Panc1 (cell line): ENCODE measurements at regions not wholly inside any gene's neighbourhood (a gene's known extent, or its start where the extent isn't known, plus 50 kb on each side); places are given as distances from the start of the nearest gene placed in this dataset.

Experiments used
- ATAC-seq: fragments of 200-7000 bp; cut with Tn5 transposase; 2 replicates; pipeline ENCODE4 v1.9.1; 2020; ENCODE audit warnings: mild to moderate bottlenecking, moderate library complexity
- BruUV-seq: library from RNA; stranded (reverse); fragments of 400-500 nt; replicated peaks from 2 replicates; lab custom pipeline; 2021; lab: Mats Ljungman, UMichigan
- CTCF ChIA-PET: fragments of 300-600 bp; sonication (Branson Sonifier 250); formaldehyde crosslinking; loops from one replicate; lab custom pipeline; 2022; ENCODE audit warnings: antibody characterized with exemption; lab: Charles Lee
- POLR2A ChIA-PET: fragments of 300-600 bp; sonication (Branson Sonifier 250); formaldehyde crosslinking; loops from one replicate; lab custom pipeline; 2022; ENCODE audit warnings: antibody characterized with exemption; lab: Charles Lee
- DNase-seq: peaks from one replicate; pipeline ENCODE4 v3.0.0-alpha.2; 2010; ENCODE audit warnings: low read depth, low spot score
- H3K27ac ChIP-seq: 2 replicates; pipeline ENCODE4 v1.5.1; 2011; ENCODE audit warnings: mild to moderate bottlenecking, low read length, inconsistent platforms
- H3K27me3 ChIP-seq: fragments of 200-500 bp; sonication (Bioruptor generic); 2 replicates; pipeline ENCODE4 v1.6.0; 2014; ENCODE audit warnings: low read length, inconsistent platforms; ENCODE audit not compliant: control insufficient read depth, insufficient read depth
- H3K36me3 ChIP-seq: fragments of 200-500 bp; sonication (Bioruptor generic); 2 replicates; pipeline ENCODE4 v1.5.1; 2014; ENCODE audit warnings: inconsistent platforms, mild to moderate bottlenecking, low read length, moderate library complexity; ENCODE audit not compliant: control insufficient read depth, insufficient read depth
- H3K4me1 ChIP-seq: 2 replicates; pipeline ENCODE4 v1.5.1; 2011; ENCODE audit warnings: inconsistent platforms, mild to moderate bottlenecking, low read length, moderate library complexity; ENCODE audit not compliant: control insufficient read depth, insufficient read depth
- H3K4me3 ChIP-seq, 2 experiments: 2 replicates each; pipeline ENCODE4 v1.5.1; 2011 to 2012; ENCODE audit warnings: low read depth in 2 of 2, low read length in 2 of 2, mild to moderate bottlenecking in 2 of 2, inconsistent platforms in 1 of 2, moderate library complexity in 1 of 2
- H3K9me3 ChIP-seq: fragments of 200-500 bp; sonication (Bioruptor generic); 2 replicates; pipeline ENCODE4 v1.5.1; 2014; ENCODE audit warnings: low read depth, mild to moderate bottlenecking, inconsistent platforms, low read length, moderate library complexity; ENCODE audit not compliant: control insufficient read depth, insufficient read depth
- POLR2AphosphoS5 ChIP-seq: IDR thresholded peaks from 2 replicates; pipeline ENCODE4 v1.6.1; 2012; ENCODE audit warnings: mild to moderate bottlenecking, low read depth, low read length, moderate library complexity
- SIN3A ChIP-seq: IDR thresholded peaks from 2 replicates; pipeline ENCODE4 v1.6.1; 2012; ENCODE audit warnings: low read depth, mild to moderate bottlenecking, low read length, moderate library complexity, borderline replicate concordance; ENCODE audit not compliant: insufficient read depth
- TCF7L2 ChIP-seq: IDR thresholded peaks from 2 replicates; pipeline ENCODE4 v1.6.1; 2011; ENCODE audit warnings: mild to moderate bottlenecking, low read depth, low read length, inconsistent platforms
- in situ Hi-C: cut with HindIII; loops from 2 replicates; pipeline ENCODE4 v1.10.0; 2016; ENCODE audit warnings: low sequenced_read_pairs, low pct_unique_long_range_greater_than_20kb
- intact Hi-C: fragments of 100-400 bp; cut with micrococcal nuclease; formaldehyde crosslinking; loops from one replicate; pipeline ENCODE4 v1.10.0; 2022; ENCODE audit not compliant: unreplicated experiment
- TF ChIP-seq, protein P1 (sequence below), 2 experiments: IDR thresholded peaks; 2 replicates each; pipeline ENCODE4 v1.6.1; 2011 to 2012; ENCODE audit warnings: low read depth in 2 of 2, control low read depth in 1 of 2, low read length in 1 of 2, mild to moderate bottlenecking in 1 of 2, moderate library complexity in 1 of 2; ENCODE audit not compliant: insufficient read depth in 1 of 2
- TF ChIP-seq, protein P2 (sequence below): fragments of 450-650 bp; IDR thresholded peaks from 2 replicates; pipeline ENCODE4 v1.5.1; 2017; ENCODE audit warnings: mild to moderate bottlenecking

DNA sequence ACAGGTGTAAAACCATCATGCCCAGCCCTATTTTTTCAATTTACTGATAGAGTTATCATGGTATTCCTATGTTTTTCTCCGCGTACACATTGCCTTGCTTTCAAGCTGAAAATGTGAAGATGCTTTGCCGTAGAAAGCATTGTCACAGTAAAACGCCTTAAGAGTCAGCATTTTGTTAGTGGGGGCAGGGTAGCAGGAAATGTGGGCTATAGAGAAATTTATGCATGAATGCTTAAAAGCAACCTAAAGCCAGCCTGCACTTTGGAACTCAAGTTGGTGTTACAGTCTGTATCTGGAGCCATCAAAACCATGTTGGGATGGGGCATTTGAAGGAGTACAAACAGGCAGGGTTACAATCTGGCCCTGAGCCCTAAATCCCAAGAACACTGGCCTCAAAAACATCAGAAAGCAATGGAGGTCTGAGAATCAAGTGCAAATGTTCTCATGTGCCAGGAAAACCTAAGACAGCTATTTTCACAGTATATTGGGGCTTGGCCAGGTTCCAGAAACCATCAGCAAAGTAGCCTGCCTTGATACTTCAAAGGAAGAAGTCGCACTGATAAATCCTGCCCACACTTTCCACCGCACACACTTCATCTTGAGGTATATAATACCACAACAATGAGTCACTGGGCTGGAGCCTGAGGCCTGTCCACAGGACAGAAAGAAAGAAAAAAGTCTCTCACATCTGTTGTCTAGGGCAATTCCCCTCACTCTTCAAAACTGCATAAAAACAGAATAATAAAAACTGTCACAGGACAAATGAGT, 313.8 kb downstream of the ENC1 start:
- TF ChIP-seq, protein P1, sequence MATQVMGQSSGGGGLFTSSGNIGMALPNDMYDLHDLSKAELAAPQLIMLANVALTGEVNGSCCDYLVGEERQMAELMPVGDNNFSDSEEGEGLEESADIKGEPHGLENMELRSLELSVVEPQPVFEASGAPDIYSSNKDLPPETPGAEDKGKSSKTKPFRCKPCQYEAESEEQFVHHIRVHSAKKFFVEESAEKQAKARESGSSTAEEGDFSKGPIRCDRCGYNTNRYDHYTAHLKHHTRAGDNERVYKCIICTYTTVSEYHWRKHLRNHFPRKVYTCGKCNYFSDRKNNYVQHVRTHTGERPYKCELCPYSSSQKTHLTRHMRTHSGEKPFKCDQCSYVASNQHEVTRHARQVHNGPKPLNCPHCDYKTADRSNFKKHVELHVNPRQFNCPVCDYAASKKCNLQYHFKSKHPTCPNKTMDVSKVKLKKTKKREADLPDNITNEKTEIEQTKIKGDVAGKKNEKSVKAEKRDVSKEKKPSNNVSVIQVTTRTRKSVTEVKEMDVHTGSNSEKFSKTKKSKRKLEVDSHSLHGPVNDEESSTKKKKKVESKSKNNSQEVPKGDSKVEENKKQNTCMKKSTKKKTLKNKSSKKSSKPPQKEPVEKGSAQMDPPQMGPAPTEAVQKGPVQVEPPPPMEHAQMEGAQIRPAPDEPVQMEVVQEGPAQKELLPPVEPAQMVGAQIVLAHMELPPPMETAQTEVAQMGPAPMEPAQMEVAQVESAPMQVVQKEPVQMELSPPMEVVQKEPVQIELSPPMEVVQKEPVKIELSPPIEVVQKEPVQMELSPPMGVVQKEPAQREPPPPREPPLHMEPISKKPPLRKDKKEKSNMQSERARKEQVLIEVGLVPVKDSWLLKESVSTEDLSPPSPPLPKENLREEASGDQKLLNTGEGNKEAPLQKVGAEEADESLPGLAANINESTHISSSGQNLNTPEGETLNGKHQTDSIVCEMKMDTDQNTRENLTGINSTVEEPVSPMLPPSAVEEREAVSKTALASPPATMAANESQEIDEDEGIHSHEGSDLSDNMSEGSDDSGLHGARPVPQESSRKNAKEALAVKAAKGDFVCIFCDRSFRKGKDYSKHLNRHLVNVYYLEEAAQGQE (IDR thresholded peaks at IDR 0.05; ENCODE audit: insufficient read depth in 1 of 2, low read depth in 2 of 2, low read length in 1 of 2): no peak
- TF ChIP-seq, protein P2, sequence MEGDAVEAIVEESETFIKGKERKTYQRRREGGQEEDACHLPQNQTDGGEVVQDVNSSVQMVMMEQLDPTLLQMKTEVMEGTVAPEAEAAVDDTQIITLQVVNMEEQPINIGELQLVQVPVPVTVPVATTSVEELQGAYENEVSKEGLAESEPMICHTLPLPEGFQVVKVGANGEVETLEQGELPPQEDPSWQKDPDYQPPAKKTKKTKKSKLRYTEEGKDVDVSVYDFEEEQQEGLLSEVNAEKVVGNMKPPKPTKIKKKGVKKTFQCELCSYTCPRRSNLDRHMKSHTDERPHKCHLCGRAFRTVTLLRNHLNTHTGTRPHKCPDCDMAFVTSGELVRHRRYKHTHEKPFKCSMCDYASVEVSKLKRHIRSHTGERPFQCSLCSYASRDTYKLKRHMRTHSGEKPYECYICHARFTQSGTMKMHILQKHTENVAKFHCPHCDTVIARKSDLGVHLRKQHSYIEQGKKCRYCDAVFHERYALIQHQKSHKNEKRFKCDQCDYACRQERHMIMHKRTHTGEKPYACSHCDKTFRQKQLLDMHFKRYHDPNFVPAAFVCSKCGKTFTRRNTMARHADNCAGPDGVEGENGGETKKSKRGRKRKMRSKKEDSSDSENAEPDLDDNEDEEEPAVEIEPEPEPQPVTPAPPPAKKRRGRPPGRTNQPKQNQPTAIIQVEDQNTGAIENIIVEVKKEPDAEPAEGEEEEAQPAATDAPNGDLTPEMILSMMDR: no peak
- TF ChIP-seq SIN3A: no peak
- peak; percentile 93 for TF ChIP-seq TCF7L2
- no peak for TF ChIP-seq POLR2AphosphoS5
- Histone ChIP-seq H3K4me3 (no peak overlapping the region), H3K9me3 (no peaks in the 10 kb centered on the region), H3K36me3 (no peaks in the 10 kb centered on the region), H3K4me1 (peaks cover 9% of the 10 kb centered on the region; the same call in 1 of the 2 replicates), H3K27ac (no peak overlapping the region; the same call in 1 of the 2 replicates), H3K27me3 (no peaks in the 10 kb centered on the region)
- CTCF ChIA-PET: no interaction called here
- POLR2A ChIA-PET: no interaction called here
- ATAC-seq (peak; percentile 93), DNase-seq (no peak)
- intact Hi-C loops: no loop called here
- in situ Hi-C loops: no loop called here
- BruUV-seq: no TSS peak

DNA sequence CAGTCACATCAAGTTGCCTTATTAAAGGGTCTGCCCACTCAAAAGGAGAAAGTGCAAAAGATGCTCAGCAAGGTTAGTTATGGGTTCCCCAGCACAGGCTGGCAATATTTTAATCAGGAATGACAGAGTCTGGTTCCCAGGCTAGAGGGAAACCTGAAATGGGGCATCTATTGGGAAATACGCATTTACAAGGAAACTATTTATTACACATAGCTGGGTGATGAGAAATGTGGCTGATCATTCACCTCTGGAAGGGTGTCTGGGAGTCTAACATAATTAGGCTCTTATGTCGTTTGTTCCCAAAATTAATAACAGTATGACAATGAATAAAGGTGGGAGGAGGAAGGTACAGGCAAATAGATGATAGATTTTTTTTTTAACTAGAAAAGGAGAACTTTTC, 314.7 kb downstream of the ENC1 start:
- BruUV-seq: no TSS peak
- in situ Hi-C loops: no loop called here
- H3K4me1 ChIP-seq: peaks cover 9% of the 10 kb centered on the region; the same call in 1 of the 2 replicates
- no peaks in the 10 kb centered on the region for H3K9me3 ChIP-seq
- ChIA-PET POLR2A (no interaction called here), CTCF (no interaction called here)
- no peak overlapping the region for H3K27ac ChIP-seq
- H3K36me3 ChIP-seq: no peaks in the 10 kb centered on the region
- H3K4me3 ChIP-seq: no peak overlapping the region
- ATAC-seq (no peak), DNase-seq (no peak)
- intact Hi-C loops: no loop called here
- TF ChIP-seq, protein P2: no peak
- TF ChIP-seq SIN3A (no peak), POLR2AphosphoS5 (no peak), TCF7L2 (no peak)
- TF ChIP-seq, protein P1 (IDR thresholded peaks at IDR 0.05; ENCODE audit: insufficient read depth in 1 of 2, low read depth in 2 of 2, low read length in 1 of 2): no peak
- no peaks in the 10 kb centered on the region for H3K27me3 ChIP-seq
